ENCODE measurements at regions not wholly inside any gene's neighbourhood (a gene's known extent, or its start where the extent isn't known, plus 50 kb on each side); places are given as distances from the start of the nearest gene placed in this dataset.

GRCh38 chr5:108636135-108636853 is 111.4 kb upstream of the FER start:
- WGBS, 2 experiments (ENCODE audit: insufficient coverage in 1 of 2, insufficient read length in 1 of 2): 79 to 85% methylated on average over 2 to 3 of the region's 3 CpGs
- H3K9me3 ChIP-seq (ENCODE audit: control insufficient read depth, low read length): no peaks in the 10 kb centered on the region
- no peaks in the 10 kb centered on the region for H3K27me3 ChIP-seq (ENCODE audit: control insufficient read depth, insufficient read depth, low read length, poor library complexity, severe bottlenecking)
- Mint-ChIP-seq H3K27me3 (ENCODE audit: insufficient read depth) (no peaks in the 10 kb centered on the region), H3K4me3 (no peak overlapping the region), H3K9me3 (no peaks in the 10 kb centered on the region), H3K4me1 (no peaks in the 10 kb centered on the region), H3K36me3 (ENCODE audit: low read depth) (no peaks in the 10 kb centered on the region), H3K27ac (peak overlapping the region; percentile 17)
- no peak overlapping the region for H3K9ac ChIP-seq (ENCODE audit: extremely low read depth, low read length, poor library complexity, severe bottlenecking)
- TF ChIP-seq, protein P1, sequence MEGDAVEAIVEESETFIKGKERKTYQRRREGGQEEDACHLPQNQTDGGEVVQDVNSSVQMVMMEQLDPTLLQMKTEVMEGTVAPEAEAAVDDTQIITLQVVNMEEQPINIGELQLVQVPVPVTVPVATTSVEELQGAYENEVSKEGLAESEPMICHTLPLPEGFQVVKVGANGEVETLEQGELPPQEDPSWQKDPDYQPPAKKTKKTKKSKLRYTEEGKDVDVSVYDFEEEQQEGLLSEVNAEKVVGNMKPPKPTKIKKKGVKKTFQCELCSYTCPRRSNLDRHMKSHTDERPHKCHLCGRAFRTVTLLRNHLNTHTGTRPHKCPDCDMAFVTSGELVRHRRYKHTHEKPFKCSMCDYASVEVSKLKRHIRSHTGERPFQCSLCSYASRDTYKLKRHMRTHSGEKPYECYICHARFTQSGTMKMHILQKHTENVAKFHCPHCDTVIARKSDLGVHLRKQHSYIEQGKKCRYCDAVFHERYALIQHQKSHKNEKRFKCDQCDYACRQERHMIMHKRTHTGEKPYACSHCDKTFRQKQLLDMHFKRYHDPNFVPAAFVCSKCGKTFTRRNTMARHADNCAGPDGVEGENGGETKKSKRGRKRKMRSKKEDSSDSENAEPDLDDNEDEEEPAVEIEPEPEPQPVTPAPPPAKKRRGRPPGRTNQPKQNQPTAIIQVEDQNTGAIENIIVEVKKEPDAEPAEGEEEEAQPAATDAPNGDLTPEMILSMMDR (conservative IDR thresholded peaks at IDR 0.05): no peak
- no peak overlapping the region for H3K27ac ChIP-seq (ENCODE audit: low read depth, low read length)
- DNase-seq: no peak
- no peaks in the 10 kb centered on the region for H3K4me1 ChIP-seq (ENCODE audit: control insufficient read depth, insufficient read depth, low read length)
- H3K4me3 ChIP-seq (ENCODE audit: low read length): no peak overlapping the region
- no peaks in the 10 kb centered on the region for H3K36me3 ChIP-seq (ENCODE audit: control insufficient read depth, insufficient read depth, low read length)

GRCh38 chr5:108634617-108635288 is 112.9 kb upstream of the FER start:
- no peak overlapping the region for H3K9ac ChIP-seq (ENCODE audit: extremely low read depth, low read length, poor library complexity, severe bottlenecking)
- H3K9me3 ChIP-seq (ENCODE audit: control insufficient read depth, low read length): no peaks in the 10 kb centered on the region
- H3K27ac ChIP-seq (ENCODE audit: low read depth, low read length): no peak overlapping the region
- TF ChIP-seq, protein P1 (conservative IDR thresholded peaks at IDR 0.05): no peak
- Mint-ChIP-seq H3K9me3 (no peaks in the 10 kb centered on the region), H3K27me3 (ENCODE audit: insufficient read depth) (no peaks in the 10 kb centered on the region), H3K4me3 (no peak overlapping the region), H3K4me1 (no peaks in the 10 kb centered on the region), H3K36me3 (ENCODE audit: low read depth) (no peaks in the 10 kb centered on the region), H3K27ac (no peak overlapping the region)
- no peak for DNase-seq
- 89% methylated on average over 1 of the region's 1 CpG for WGBS, 2 experiments (ENCODE audit: insufficient coverage in 1 of 2, insufficient read length in 1 of 2)
- H3K4me3 ChIP-seq (ENCODE audit: low read length): no peak overlapping the region
- no peaks in the 10 kb centered on the region for H3K27me3 ChIP-seq (ENCODE audit: control insufficient read depth, insufficient read depth, low read length, poor library complexity, severe bottlenecking)
- H3K36me3 ChIP-seq (ENCODE audit: control insufficient read depth, insufficient read depth, low read length): no peaks in the 10 kb centered on the region
- no peaks in the 10 kb centered on the region for H3K4me1 ChIP-seq (ENCODE audit: control insufficient read depth, insufficient read depth, low read length)

GRCh38 chr5:108634010-108634616 is 113.6 kb upstream of the FER start:
- Histone ChIP-seq H3K27me3 (ENCODE audit: control insufficient read depth, insufficient read depth, low read length, poor library complexity, severe bottlenecking) (no peaks in the 10 kb centered on the region), H3K4me1 (ENCODE audit: control insufficient read depth, insufficient read depth, low read length) (no peaks in the 10 kb centered on the region), H3K9ac (ENCODE audit: extremely low read depth, low read length, poor library complexity, severe bottlenecking) (no peak overlapping the region), H3K4me3 (ENCODE audit: low read length) (no peak overlapping the region), H3K27ac (ENCODE audit: low read depth, low read length) (no peak overlapping the region), H3K9me3 (ENCODE audit: control insufficient read depth, low read length) (no peaks in the 10 kb centered on the region), H3K36me3 (ENCODE audit: control insufficient read depth, insufficient read depth, low read length) (no peaks in the 10 kb centered on the region)
- no peaks in the 10 kb centered on the region for H3K4me1 Mint-ChIP-seq
- no peak overlapping the region for H3K27ac Mint-ChIP-seq
- no peaks in the 10 kb centered on the region for H3K27me3 Mint-ChIP-seq (ENCODE audit: insufficient read depth)
- H3K36me3 Mint-ChIP-seq (ENCODE audit: low read depth): no peaks in the 10 kb centered on the region
- no peak overlapping the region for H3K4me3 Mint-ChIP-seq
- TF ChIP-seq, protein P1 (conservative IDR thresholded peaks at IDR 0.05): no peak
- H3K9me3 Mint-ChIP-seq: no peaks in the 10 kb centered on the region
- no peak for DNase-seq
